SK-N-SH (cell line): ENCODE measurements at regions not wholly inside any gene's neighbourhood (a gene's known extent, or its start where the extent isn't known, plus 50 kb on each side); places are given as distances from the start of the nearest gene placed in this dataset.

Experiments
- CTCF ChIA-PET: fragments of 300-600, 350-600 bp; formaldehyde crosslinking; extraction: SDS; loops from one replicate; lab custom pipeline; 2021; lab: Yijun Ruan, JAX
- POLR2A ChIA-PET: fragments of 350-600 bp; sonication (Branson Sonifier 250); formaldehyde crosslinking; extraction: SDS; loops from one replicate; lab custom pipeline; 2020; ENCODE audit warnings: antibody characterized with exemption, inconsistent platforms; lab: Yijun Ruan, JAX
- DNase-seq: peaks from one replicate; pipeline ENCODE4 v3.0.0; 2012
- H2AFZ ChIP-seq: fragments of 200-600 bp; sonication (generic); 2 replicates; pipeline ENCODE4 v1.8.1; 2016; ENCODE audit warnings: antibody characterized with exemption, mild to moderate bottlenecking, low read depth
- H3F3A ChIP-seq: fragments of 200-600 bp; sonication (generic); replicated peaks from 2 replicates; pipeline ENCODE3; 2016; ENCODE audit warnings: antibody characterized with exemption, mild to moderate bottlenecking; ENCODE audit not compliant: insufficient read depth
- H3K27ac ChIP-seq, 2 experiments: fragments of 200-500 bp in 1 of 2; fragments of 200-600 bp in 1 of 2; sonication (Bioruptor generic) in 1 of 2; sonication (generic), shearing (Covaris generic) in 1 of 2; 2 replicates each; pipeline versions ENCODE4 v1.5.1 to v1.6.1; 2014 to 2016; ENCODE audit warnings: low read depth in 2 of 2, inconsistent platforms in 1 of 2, low read length in 1 of 2, mild to moderate bottlenecking in 1 of 2, mixed read lengths in 1 of 2
- H3K27me3 ChIP-seq: fragments of 200-600 bp; sonication (generic), shearing (Covaris generic); 2 replicates; pipeline ENCODE4 v1.6.1; 2016; ENCODE audit warnings: mixed run types; ENCODE audit not compliant: insufficient read depth
- H3K36me3 ChIP-seq, 2 experiments: fragments of 200-500 bp in 1 of 2; fragments of 200-600 bp in 1 of 2; sonication (Bioruptor generic) in 1 of 2; sonication (generic) in 1 of 2; replicated peaks in 1 of 2; 2 replicates each; pipeline versions ENCODE3 to v1.5.1; 2014 to 2016; ENCODE audit warnings: low read length in 1 of 2, mild to moderate bottlenecking in 1 of 2; ENCODE audit not compliant: insufficient read depth in 2 of 2, control insufficient read depth in 1 of 2
- H3K4me1 ChIP-seq, 2 experiments: fragments of 200-500 bp in 1 of 2; fragments of 200-600 bp in 1 of 2; sonication (Bioruptor generic) in 1 of 2; sonication (generic), shearing (Covaris generic) in 1 of 2; 2 replicates each; pipeline versions ENCODE4 v1.5.1 to v1.6.1; 2014 to 2016; ENCODE audit warnings: low read depth in 1 of 2, low read length in 1 of 2, mixed run types in 1 of 2; ENCODE audit not compliant: insufficient read depth in 2 of 2, control insufficient read depth in 1 of 2
- H3K4me2 ChIP-seq: fragments of 200-600 bp; sonication (generic), shearing (Covaris generic); 2 replicates; pipeline ENCODE4 v1.6.1; 2017; ENCODE audit warnings: mixed run types
- H3K4me3 ChIP-seq, 2 experiments: fragments of 200-500 bp in 1 of 2; fragments of 200-600 bp in 1 of 2; sonication (Bioruptor generic) in 1 of 2; sonication (generic), shearing (Covaris generic) in 1 of 2; 2 replicates each; pipeline versions ENCODE4 v1.5.1 to v1.8.1; 2014 to 2016; ENCODE audit warnings: low read depth in 2 of 2, inconsistent platforms in 1 of 2, low read length in 1 of 2, mild to moderate bottlenecking in 1 of 2, mixed read lengths in 1 of 2, moderate library complexity in 1 of 2
- H3K79me2 ChIP-seq: fragments of 200-600 bp; sonication (generic); 2 replicates; pipeline ENCODE4 v1.8.1; 2017; ENCODE audit warnings: mild to moderate bottlenecking; ENCODE audit not compliant: insufficient read depth
- H3K9ac ChIP-seq: fragments of 200-600 bp; sonication (generic); 2 replicates; pipeline ENCODE4 v1.6.1; 2017; ENCODE audit warnings: mixed run types
- H3K9me2 ChIP-seq: fragments of 200-600 bp; sonication (generic); 2 replicates; pipeline ENCODE4 v1.6.1; 2017; ENCODE audit warnings: mixed run types
- H3K9me3 ChIP-seq: fragments of 200-600 bp; sonication (generic); 2 replicates; pipeline ENCODE4 v1.6.1; 2017; ENCODE audit warnings: mixed run types, mild to moderate bottlenecking, moderate library complexity
- H4K20me1 ChIP-seq: fragments of 200-600 bp; sonication (generic); 2 replicates; pipeline ENCODE4 v1.6.1; 2017; ENCODE audit warnings: mild to moderate bottlenecking, mixed run types; ENCODE audit not compliant: insufficient read depth
- CHD2 ChIP-seq: fragments of 150-350 bp; IDR thresholded peaks from 2 replicates; pipeline ENCODE4 v1.6.1; 2018; ENCODE audit warnings: low read length; ENCODE audit not compliant: partially characterized antibody
- ELF1 ChIP-seq: IDR thresholded peaks from 2 replicates; pipeline ENCODE4 v1.4.0; 2012
- EP300 ChIP-seq, 2 experiments: IDR thresholded peaks; 2 replicates each; pipeline versions ENCODE4 v1.4.0 to v1.6.1; 2012; ENCODE audit warnings: borderline replicate concordance in 1 of 2, low read depth in 1 of 2, low read length in 1 of 2
- EZH2phosphoT487 ChIP-seq: fragments of 200-600 bp; sonication (generic); IDR thresholded peaks from 2 replicates; pipeline ENCODE4 v1.6.1; 2017; ENCODE audit warnings: low read depth, mixed run types, mild to moderate bottlenecking, antibody characterized with exemption, moderate library complexity, borderline replicate concordance
- FOSL2 ChIP-seq: IDR thresholded peaks from 2 replicates; pipeline ENCODE4 v1.4.0; 2012; ENCODE audit warnings: low read depth, mild to moderate bottlenecking, moderate library complexity, borderline replicate concordance
- FOXJ3 ChIP-seq: sonication (generic); formaldehyde crosslinking; IDR thresholded peaks from 2 replicates; pipeline ENCODE4 v1.5.1; 2020; ENCODE audit warnings: mild to moderate bottlenecking, missing genetic modification reagents
- GATA2 ChIP-seq: sonication (generic); formaldehyde crosslinking; IDR thresholded peaks from 2 replicates; pipeline ENCODE4 v1.5.0; 2020; ENCODE audit warnings: mild to moderate bottlenecking, missing genetic modification reagents
- MXI1 ChIP-seq: IDR thresholded peaks from 2 replicates; pipeline ENCODE4 v1.6.1; 2012; ENCODE audit warnings: mild to moderate bottlenecking, low read depth, low read length, improper control_type of control experiment
- POLR2AphosphoS5 ChIP-seq: IDR thresholded peaks from 2 replicates; pipeline ENCODE4 v1.6.1; 2012; ENCODE audit warnings: low read depth, low read length
- RAD21 ChIP-seq: IDR thresholded peaks from 2 replicates; pipeline ENCODE4 v1.6.1; 2012; ENCODE audit warnings: mild to moderate bottlenecking, low read length
- RCOR1 ChIP-seq: fragments of 150-350 bp; IDR thresholded peaks from 2 replicates; pipeline ENCODE4 v1.6.1; 2017; ENCODE audit warnings: antibody characterized with exemption, low read length
- RFX5 ChIP-seq: IDR thresholded peaks from 2 replicates; pipeline ENCODE4 v1.6.1; 2012; ENCODE audit warnings: mild to moderate bottlenecking, improper control_type of control experiment, low read length
- RXRA ChIP-seq: IDR thresholded peaks from 2 replicates; pipeline ENCODE4 v1.4.0; 2012; ENCODE audit warnings: low read depth, mild to moderate bottlenecking, borderline replicate concordance
- SIN3A ChIP-seq: IDR thresholded peaks from 2 replicates; pipeline ENCODE4 v1.6.1; 2012; ENCODE audit warnings: low read depth, mild to moderate bottlenecking, low read length, moderate library complexity, borderline replicate concordance
- TAF1 ChIP-seq: IDR thresholded peaks from 2 replicates; pipeline ENCODE4 v1.6.1; 2012; ENCODE audit warnings: low read depth, mild to moderate bottlenecking, low read length, moderate library complexity, borderline replicate concordance
- YY1 ChIP-seq: IDR thresholded peaks from 2 replicates; pipeline ENCODE4 v1.4.0; 2012; ENCODE audit warnings: low read depth, mild to moderate bottlenecking
- WGBS: methylation state at CpG from one replicate; pipeline ENCODE4 v1.1.6; 2017; ENCODE audit warnings: low lambda C conversion rate; 5-methylcytosine and 5-hydroxymethylcytosine counted together
- TF ChIP-seq, protein P1 (sequence below): IDR thresholded peaks from 2 replicates; pipeline ENCODE4 v1.6.1; 2012; ENCODE audit warnings: mild to moderate bottlenecking, low read depth, low read length, moderate library complexity
- TF ChIP-seq, protein P2 (sequence below): IDR thresholded peaks from 2 replicates; pipeline ENCODE4 v1.4.0; 2012; ENCODE audit warnings: low read depth

DNA sequence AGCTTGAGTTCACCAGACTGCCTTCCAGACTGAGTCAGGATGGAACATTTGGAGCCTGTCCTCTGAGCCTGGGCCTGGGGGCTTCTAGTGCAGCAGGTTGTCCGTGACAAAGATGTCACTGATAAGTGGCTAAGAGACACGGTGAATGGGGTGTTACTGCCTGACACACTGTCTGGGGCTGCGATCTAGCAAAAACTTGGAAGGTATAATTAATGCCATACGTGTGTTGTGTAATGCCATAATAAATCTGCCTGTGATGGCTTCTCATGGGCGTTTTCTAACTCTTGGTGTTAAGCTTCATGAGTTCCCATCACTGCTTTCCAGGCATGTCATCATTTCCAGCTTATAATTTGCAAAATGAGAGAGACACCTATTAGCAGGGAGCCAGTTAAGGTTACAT, 215.4 kb downstream of the UTP18 start:
- H2AFZ ChIP-seq = no peak overlapping the region
- 7% methylated on average over 5 of the region's 5 CpGs for WGBS
- no peaks in the 10 kb centered on the region for H3K9me2 ChIP-seq
- peak overlapping the region in 1 of 2 experiments; percentile 68; a peak in 2 of 4 replicates for H3K27ac ChIP-seq
- H3K4me1 ChIP-seq = peaks cover 0 to 17% of the 10 kb centered on the region in 2 experiments; a peak in 2 of 4 replicates
- no peak overlapping the region for H3K4me2 ChIP-seq
- no peaks in the 10 kb centered on the region for H4K20me1 ChIP-seq
- no peak overlapping the region for H3K4me3 ChIP-seq
- POLR2A ChIA-PET = interaction anchor here (1.2 kb wide), 1 partner anchor 11 kb away, joined by 3 read pairs; no protein-coding TSS in a partner anchor
- H3K36me3 ChIP-seq = peaks cover 0 to under 1% of the 10 kb centered on the region in 2 experiments
- peak; percentile 65; the same call in 1 of the 2 replicates for TF ChIP-seq MXI1
- peak in 1 of 2 experiments; percentile 78; a peak in 2 of 4 replicates for TF ChIP-seq EP300 (IDR thresholded peaks at IDR 0.05; ENCODE audit: borderline replicate concordance in 1 of 2, low read depth in 1 of 2, low read length in 1 of 2)
- peak; percentile 32; the same call in 1 of the 2 replicates for TF ChIP-seq RAD21
- 0 out of 2 replicates have a peak, but pooled peaks have one; percentile 31 for TF ChIP-seq RFX5
- TF ChIP-seq CHD2 = peak; percentile 31
- no peak for TF ChIP-seq TAF1
- TF ChIP-seq FOXJ3 = 0 out of 2 replicates have a peak, but pooled peaks have one; percentile 45
- no peak for TF ChIP-seq POLR2AphosphoS5
- TF ChIP-seq RCOR1 = peak; percentile 83
- peak; percentile 94 for TF ChIP-seq GATA2 (CRISPR knock-in tag)
- TF ChIP-seq, protein P1, sequence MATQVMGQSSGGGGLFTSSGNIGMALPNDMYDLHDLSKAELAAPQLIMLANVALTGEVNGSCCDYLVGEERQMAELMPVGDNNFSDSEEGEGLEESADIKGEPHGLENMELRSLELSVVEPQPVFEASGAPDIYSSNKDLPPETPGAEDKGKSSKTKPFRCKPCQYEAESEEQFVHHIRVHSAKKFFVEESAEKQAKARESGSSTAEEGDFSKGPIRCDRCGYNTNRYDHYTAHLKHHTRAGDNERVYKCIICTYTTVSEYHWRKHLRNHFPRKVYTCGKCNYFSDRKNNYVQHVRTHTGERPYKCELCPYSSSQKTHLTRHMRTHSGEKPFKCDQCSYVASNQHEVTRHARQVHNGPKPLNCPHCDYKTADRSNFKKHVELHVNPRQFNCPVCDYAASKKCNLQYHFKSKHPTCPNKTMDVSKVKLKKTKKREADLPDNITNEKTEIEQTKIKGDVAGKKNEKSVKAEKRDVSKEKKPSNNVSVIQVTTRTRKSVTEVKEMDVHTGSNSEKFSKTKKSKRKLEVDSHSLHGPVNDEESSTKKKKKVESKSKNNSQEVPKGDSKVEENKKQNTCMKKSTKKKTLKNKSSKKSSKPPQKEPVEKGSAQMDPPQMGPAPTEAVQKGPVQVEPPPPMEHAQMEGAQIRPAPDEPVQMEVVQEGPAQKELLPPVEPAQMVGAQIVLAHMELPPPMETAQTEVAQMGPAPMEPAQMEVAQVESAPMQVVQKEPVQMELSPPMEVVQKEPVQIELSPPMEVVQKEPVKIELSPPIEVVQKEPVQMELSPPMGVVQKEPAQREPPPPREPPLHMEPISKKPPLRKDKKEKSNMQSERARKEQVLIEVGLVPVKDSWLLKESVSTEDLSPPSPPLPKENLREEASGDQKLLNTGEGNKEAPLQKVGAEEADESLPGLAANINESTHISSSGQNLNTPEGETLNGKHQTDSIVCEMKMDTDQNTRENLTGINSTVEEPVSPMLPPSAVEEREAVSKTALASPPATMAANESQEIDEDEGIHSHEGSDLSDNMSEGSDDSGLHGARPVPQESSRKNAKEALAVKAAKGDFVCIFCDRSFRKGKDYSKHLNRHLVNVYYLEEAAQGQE = no peak
- TF ChIP-seq ELF1 = no peak
- H3K9me3 ChIP-seq = peaks cover 5% of the 10 kb centered on the region; the same call in 1 of the 2 replicates
- H3K9ac ChIP-seq = no peak overlapping the region
- H3K27me3 ChIP-seq = no peaks in the 10 kb centered on the region
- peak; percentile 56 for DNase-seq
- CTCF ChIA-PET = interaction anchor here (0.6 to 2.0 kb wide), 6 partner anchors 9 to 177 kb away, joined by 3 to 8 read pairs (median 4); no protein-coding TSS in a partner anchor
- H3K79me2 ChIP-seq = no peaks in the 10 kb centered on the region
- H3F3A ChIP-seq = no peaks in the 10 kb centered on the region

DNA sequence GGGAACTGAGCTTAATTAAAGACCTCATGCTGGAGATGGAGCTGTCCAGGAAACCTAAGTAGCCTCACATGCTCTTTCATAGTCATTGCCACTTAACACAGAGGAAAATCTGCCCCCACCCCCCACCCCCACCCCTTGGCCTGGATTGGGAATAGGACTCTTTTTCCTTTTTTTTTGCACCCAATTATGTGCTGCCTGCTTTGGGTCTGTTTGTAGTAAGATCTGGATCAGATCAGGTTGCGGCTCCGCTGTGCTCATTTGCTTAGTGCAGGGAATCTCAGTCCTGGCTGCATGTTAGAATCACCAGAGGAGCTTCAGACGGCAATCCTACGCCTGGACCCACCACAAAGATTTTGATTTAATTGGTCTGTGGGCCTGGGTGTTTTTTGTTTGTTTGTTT, 219.0 kb downstream of the UTP18 start:
- no peaks in the 10 kb centered on the region for H4K20me1 ChIP-seq
- H3K4me1 ChIP-seq = peaks cover 0 to 12% of the 10 kb centered on the region in 2 experiments; a peak in 2 of 4 replicates
- H3K9me3 ChIP-seq = peaks cover 11% of the 10 kb centered on the region; the same call in 1 of the 2 replicates
- no peaks in the 10 kb centered on the region for H3F3A ChIP-seq
- peaks cover 0 to 3% of the 10 kb centered on the region in 2 experiments for H3K36me3 ChIP-seq
- no peak overlapping the region for H3K9ac ChIP-seq
- no peak overlapping the region for H2AFZ ChIP-seq
- no peak for TF ChIP-seq EZH2phosphoT487
- TF ChIP-seq RCOR1 = no peak
- no peak for TF ChIP-seq GATA2 (CRISPR knock-in tag)
- TF ChIP-seq RXRA = no peak
- no peak for TF ChIP-seq YY1
- no peak for TF ChIP-seq FOSL2
- TF ChIP-seq, protein P2, sequence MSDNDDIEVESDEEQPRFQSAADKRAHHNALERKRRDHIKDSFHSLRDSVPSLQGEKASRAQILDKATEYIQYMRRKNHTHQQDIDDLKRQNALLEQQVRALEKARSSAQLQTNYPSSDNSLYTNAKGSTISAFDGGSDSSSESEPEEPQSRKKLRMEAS = no peak
- TF ChIP-seq SIN3A = no peak
- no peak for TF ChIP-seq TAF1
- no peak overlapping the region for H3K27ac ChIP-seq
- H3K9me2 ChIP-seq = no peaks in the 10 kb centered on the region
- CTCF ChIA-PET = interaction anchor here (1.3 to 3.1 kb wide), 4 partner anchors 8 to 107 kb away, joined by 5 to 16 read pairs (median 12); no protein-coding TSS in a partner anchor
- POLR2A ChIA-PET = no interaction called here
- no peak overlapping the region for H3K4me2 ChIP-seq
- H3K79me2 ChIP-seq = no peaks in the 10 kb centered on the region
- H3K27me3 ChIP-seq = no peaks in the 10 kb centered on the region
- H3K4me3 ChIP-seq = no peak overlapping the region
- no peak for DNase-seq
- 53% methylated on average over 4 of the region's 4 CpGs for WGBS
